ENCODE measurements at regions not wholly inside any gene's neighbourhood (a gene's known extent, or its start where the extent isn't known, plus 50 kb on each side); places are given as distances from the start of the nearest gene placed in this dataset.
"Not testable (repeated sequence)": the region's sequence is repeated elsewhere in the genome, so short reads cannot be mapped to it uniquely, and the experiment has no call there.

- DNase-seq = no peak
Observed at GRCh38 chr11:134863294-134863693, 451.3 kb upstream of the B3GAT1 start.

- no peak for DNase-seq
Observed at GRCh38 chr11:134862587-134863195, 450.6 kb upstream of the B3GAT1 start.

GRCh38 chr11:134862105-134862502, 450.1 kb upstream of the B3GAT1 start:
- no peak for DNase-seq

GRCh38 chr11:134861490-134862104, 449.6 kb upstream of the B3GAT1 start:
- DNase-seq = no peak

DNA sequence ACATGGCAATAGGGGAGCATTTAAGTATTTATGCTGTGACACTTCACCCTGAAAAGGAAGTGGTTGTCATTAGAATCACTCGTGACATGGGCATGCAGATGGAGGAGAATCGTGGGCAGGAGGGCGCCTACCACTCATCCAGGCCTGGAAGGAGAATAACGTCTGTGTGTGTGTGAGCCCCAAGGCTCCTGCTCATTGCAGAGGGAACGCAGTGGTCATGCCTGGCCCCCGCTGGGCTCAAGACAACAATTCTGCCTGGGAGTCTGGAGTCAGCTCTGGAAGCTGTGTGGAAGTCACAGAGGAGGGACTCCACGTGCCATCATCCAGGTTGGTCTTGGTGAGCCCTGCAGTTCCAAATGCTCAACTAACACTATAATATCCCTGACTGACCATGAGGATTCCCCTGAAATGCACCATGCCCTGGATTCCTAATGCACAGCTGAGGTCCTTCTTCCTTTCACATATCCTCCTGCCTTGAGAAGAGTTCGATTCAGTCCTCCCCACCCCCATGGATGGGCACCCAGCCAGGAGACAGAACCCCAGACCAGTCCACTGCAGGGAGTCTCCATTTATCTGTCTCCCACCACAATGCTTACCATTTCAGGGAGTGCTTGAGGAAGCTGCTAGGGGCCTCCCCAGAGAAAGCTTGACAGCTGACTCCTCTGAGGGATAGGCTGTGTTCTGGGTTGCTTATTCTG, 446.9 kb upstream of the B3GAT1 start:
- no peak for DNase-seq

- DNase-seq = no peak
Observed at GRCh38 chr11:134857035-134857434, 445.0 kb upstream of the B3GAT1 start.

DNA sequence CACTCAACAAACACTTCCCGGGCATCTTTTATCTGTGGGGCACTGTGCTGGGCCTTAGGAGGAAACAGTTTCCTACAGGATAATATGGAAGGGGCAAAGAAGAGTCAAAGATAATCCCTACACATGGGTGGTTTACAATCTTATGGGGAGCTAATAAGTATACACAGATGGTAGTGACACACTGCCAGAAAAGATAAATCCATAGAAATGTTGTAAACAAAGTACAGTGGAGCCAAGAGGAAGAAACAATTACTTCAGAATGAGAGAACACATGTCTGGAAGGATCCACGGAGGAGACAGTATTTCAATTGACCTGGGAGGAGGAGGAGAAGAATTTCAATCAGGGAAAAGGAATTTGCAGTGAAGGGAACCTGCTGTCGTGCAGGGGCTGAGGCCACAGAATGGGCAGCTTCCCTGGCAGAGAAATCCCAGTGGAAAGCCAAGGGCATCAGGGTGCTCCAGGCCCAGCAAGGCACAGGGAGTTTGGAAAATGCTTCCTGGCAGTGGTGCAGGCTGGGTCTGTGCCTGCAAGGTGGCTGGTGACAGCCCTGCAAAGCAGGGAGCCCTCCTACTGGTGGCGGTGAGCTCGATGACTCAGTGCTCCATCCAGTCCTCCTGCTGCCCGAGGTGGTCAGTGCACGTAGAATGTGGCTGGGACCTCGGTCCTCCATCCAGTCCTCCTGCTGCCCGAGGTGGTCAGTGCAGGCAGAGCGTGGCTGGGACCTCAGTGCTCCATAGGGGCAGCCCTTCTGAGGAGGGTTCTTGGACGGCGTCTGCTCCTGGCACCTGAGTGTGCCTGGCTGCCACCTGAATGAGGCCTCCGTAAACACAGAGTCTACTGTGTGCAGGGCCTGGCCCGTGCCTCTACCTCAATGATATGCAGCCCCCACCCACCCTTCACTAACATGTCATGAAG, 444.3 kb upstream of the B3GAT1 start:
- DNase-seq = no peak

GRCh38 chr11:134853992-134854991, 442.2 kb upstream of the B3GAT1 start:
- no peak for DNase-seq

GRCh38 chr11:134851503-134852224, 439.6 kb upstream of the B3GAT1 start:
- not testable (repeated sequence) for DNase-seq

DNA sequence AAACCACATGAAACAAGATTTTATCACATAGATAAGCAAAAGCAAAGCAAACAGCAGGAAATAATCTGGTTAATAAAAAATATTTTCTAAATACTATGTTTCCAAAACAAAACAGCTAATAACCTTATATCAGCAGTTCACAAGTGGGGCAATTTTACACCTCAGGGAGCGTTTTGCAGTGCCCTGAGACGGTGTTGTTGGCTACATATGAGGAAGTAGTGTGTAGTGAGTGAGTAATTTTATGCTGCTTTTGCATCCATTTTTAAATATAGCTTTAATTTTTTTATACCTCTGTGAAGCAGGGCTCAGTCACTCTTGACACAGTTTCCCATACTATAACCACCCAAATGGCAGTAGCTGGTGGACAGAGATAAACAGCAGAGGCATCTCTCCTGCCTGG, 438.5 kb upstream of the B3GAT1 start:
- no peak for DNase-seq

DNA sequence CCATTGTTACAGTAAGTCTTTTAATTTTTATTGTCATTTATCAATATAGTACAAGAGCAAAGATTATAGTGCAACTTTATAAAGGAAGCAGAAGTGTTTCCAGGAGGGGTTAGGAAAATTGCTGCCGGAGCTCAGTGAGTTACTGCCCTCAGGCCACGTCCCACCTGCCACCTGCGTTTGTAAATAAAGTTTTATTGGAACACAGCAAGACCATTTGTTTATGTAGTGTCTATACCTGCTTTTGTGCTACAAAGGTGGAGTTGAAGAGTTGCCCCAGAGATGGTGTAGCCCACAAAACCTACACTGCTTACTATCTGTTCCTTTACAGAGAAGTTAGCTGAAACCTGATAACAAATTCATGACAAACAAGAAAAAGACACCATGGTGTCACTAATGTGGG, 437.8 kb upstream of the B3GAT1 start:
- no peak for DNase-seq

DNA sequence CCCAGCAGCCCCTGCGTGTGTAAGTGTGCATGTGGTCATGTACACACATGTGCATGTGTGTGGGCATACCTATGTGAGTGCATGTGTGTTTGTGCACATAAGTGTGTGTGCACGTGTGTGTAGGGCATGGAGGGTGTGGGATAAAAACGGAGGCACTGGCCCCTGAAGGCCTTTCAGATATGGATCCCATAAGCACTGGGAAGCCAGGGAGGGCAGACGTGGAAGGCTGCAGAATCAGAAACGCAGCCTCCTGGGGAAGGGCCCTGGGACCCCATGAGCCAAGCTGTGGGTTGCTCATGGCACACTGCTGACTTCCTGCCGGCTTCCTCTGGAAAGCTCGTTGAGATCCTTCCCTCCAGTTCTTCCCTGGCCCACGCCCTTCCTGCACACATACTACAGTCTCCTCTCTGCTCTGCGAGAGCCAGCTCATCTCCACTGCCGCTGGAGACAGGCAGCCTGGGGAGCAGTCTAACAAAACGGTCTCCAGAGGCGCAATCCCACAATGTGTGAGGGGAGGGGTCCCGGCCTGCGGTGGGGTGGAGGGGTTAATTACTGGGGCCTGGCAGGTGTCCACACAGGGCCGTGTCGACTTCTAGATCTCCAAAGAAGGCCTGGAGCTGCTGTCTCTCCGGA, 435.2 kb upstream of the B3GAT1 start:
- no peak for DNase-seq

GRCh38 chr11:134846328-134847082, 434.5 kb upstream of the B3GAT1 start:
- DNase-seq = no peak

GRCh38 chr11:134845474-134846327, 433.7 kb upstream of the B3GAT1 start:
- DNase-seq = no peak

GRCh38 chr11:134844838-134845237, 432.8 kb upstream of the B3GAT1 start:
- DNase-seq = no peak

DNA sequence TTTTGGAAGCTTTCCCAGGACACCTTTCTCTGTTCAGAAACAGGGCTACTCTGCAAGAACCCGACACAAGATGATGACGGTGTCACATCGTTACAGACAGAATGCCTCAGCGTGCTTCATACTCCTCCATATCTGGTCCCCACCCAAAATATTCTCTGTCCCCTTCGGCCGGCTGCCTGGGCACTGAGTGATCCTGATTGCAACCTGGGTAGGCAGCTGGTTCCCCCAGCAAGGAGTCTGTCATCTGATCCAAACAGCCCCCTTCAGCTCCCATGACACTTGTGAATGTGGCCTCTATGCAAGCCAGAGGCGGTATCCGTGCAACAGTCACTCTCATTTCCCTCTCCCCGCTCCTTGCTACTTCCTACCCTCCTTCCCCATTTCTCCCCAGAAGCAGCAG, 431.7 kb upstream of the B3GAT1 start:
- no peak for DNase-seq

GRCh38 chr11:134843020-134843419, 431.0 kb upstream of the B3GAT1 start:
- DNase-seq = no peak

DNA sequence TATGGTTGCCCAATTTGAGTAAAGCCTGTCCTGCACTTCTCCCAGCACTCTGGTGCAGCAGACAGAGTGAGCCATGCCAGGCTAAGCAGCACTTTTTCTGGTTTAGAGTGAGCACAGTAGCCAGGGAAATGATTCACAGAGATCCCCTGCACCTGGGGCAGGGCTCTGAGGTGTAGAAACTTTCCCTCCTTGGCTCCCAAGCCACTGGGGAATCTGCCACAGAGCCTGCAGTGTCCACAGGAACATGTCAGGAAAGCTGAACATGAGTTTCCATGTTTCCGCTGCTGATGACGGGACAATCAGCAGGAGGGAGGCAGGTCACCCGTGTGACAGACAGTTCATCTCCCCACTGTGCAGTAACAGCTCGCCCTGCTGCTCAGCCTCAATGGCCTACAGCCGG, 429.9 kb upstream of the B3GAT1 start:
- DNase-seq = no peak

GRCh38 chr11:134841411-134841810, 429.4 kb upstream of the B3GAT1 start:
- peak; percentile 99 for DNase-seq
